ENCODE measurements at regions not wholly inside any gene's neighbourhood (a gene's known extent, or its start where the extent isn't known, plus 50 kb on each side); places are given as distances from the start of the nearest gene placed in this dataset.

DNA sequence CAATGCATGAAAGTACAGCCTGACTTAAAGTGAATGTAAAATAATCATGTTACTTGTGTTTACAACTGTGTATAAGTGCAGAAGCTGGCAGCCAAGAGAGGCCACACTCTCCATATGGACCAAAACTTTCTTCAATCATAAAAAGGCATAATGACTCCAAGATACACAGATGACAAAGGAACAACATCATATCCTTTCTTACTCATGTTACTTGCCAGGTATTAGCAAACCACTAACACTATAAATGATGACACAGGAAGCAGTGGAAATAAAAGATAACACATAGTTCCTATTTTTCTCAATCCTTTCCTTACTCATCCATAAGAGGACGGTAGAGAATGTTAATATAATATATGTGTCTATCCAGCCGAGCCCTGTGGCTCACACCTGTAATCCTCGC, 400.0 kb upstream of the CDH2 start:
- CTCF ChIA-PET (ENCODE audit: low intra/inter-chr PET ratio, low total read pairs), result no interaction called here
- POLR2A ChIA-PET, result no interaction called here
- H3K27ac ChIP-seq (ENCODE audit: extremely low read length, insufficient read depth, low read length), result no peak overlapping the region
- H3K27me3 ChIP-seq (ENCODE audit: control insufficient read depth in 1 of 2, insufficient read depth in 2 of 2, low read length in 2 of 2), result no peaks in the 10 kb centered on the region
- H2AFZ ChIP-seq (ENCODE audit: low read length), result no peak overlapping the region
- no peaks in the 10 kb centered on the region for H3K9me3 ChIP-seq (ENCODE audit: low read length)
- TF ChIP-seq, protein P1, sequence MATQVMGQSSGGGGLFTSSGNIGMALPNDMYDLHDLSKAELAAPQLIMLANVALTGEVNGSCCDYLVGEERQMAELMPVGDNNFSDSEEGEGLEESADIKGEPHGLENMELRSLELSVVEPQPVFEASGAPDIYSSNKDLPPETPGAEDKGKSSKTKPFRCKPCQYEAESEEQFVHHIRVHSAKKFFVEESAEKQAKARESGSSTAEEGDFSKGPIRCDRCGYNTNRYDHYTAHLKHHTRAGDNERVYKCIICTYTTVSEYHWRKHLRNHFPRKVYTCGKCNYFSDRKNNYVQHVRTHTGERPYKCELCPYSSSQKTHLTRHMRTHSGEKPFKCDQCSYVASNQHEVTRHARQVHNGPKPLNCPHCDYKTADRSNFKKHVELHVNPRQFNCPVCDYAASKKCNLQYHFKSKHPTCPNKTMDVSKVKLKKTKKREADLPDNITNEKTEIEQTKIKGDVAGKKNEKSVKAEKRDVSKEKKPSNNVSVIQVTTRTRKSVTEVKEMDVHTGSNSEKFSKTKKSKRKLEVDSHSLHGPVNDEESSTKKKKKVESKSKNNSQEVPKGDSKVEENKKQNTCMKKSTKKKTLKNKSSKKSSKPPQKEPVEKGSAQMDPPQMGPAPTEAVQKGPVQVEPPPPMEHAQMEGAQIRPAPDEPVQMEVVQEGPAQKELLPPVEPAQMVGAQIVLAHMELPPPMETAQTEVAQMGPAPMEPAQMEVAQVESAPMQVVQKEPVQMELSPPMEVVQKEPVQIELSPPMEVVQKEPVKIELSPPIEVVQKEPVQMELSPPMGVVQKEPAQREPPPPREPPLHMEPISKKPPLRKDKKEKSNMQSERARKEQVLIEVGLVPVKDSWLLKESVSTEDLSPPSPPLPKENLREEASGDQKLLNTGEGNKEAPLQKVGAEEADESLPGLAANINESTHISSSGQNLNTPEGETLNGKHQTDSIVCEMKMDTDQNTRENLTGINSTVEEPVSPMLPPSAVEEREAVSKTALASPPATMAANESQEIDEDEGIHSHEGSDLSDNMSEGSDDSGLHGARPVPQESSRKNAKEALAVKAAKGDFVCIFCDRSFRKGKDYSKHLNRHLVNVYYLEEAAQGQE (IDR thresholded peaks at IDR 0.05; ENCODE audit: borderline replicate concordance in 1 of 2, low read depth in 1 of 2, low read length in 2 of 2), result no peak
- no peak for TF ChIP-seq TAF15 (IDR thresholded peaks at IDR 0.05; ENCODE audit: low read depth, low read length, poor library complexity, severe bottlenecking)
- TF ChIP-seq ZNF777 (CRISPR knock-in tag; IDR thresholded peaks at IDR 0.05), result no peak
- no peak for TF ChIP-seq ZNF256 (CRISPR knock-in tag; conservative IDR thresholded peaks at IDR 0.05)
- no peak for TF ChIP-seq XRCC5 (optimal IDR thresholded peaks at IDR 0.05; ENCODE audit: low read length)
- TF ChIP-seq POLR2A (IDR thresholded peaks at IDR 0.05; ENCODE audit: insufficient read depth in 1 of 2, low read depth in 2 of 2, low read length in 2 of 2), result no peak
- no peak for TF ChIP-seq ZBTB39 (CRISPR knock-in tag; IDR thresholded peaks at IDR 0.05)
- no peak for TF ChIP-seq ZNF333 (CRISPR knock-in tag; IDR thresholded peaks at IDR 0.05; ENCODE audit: borderline replicate concordance)
- WGBS (ENCODE audit: low lambda C conversion rate), result 3% methylated on average over 3 of the region's 3 CpGs
- no peak overlapping the region for H3K4me3 ChIP-seq (replicated peaks in 1 of 3; ENCODE audit: insufficient read depth in 1 of 3, low read depth in 2 of 3, low read length in 3 of 3)
- H3K4me2 ChIP-seq (ENCODE audit: low read depth, low read length), result no peak overlapping the region
- H3K79me2 ChIP-seq (ENCODE audit: insufficient read depth, low read length), result no peaks in the 10 kb centered on the region
- DNase-seq (ENCODE audit: low spot score), result no peak
- no peaks in the 10 kb centered on the region for H3K36me3 ChIP-seq (replicated peaks in 1 of 2; ENCODE audit: control insufficient read depth in 1 of 2, insufficient read depth in 2 of 2, low read length in 2 of 2)
- BruUV-seq (replicated peaks), result no TSS peak
- ATAC-seq, result no peak
- H3K9ac ChIP-seq (ENCODE audit: insufficient read depth, low read depth, low read length), result no peak overlapping the region
- H4K20me1 ChIP-seq (ENCODE audit: insufficient read depth, low read length), result no peaks in the 10 kb centered on the region
- in situ Hi-C loops (cut with HindIII; ENCODE audit: extremely low pct_ligation_motif_present, low pct_unique_long_range_greater_than_20kb), result no loop called here
- no peaks in the 10 kb centered on the region for H3K4me1 ChIP-seq (ENCODE audit: insufficient read depth, low read length)
- no peak for FAIRE-seq
- intact Hi-C loops (cut with micrococcal nuclease; ENCODE audit: unreplicated experiment), result no loop called here
